HG03575 (cell line): ENCODE measurements at regions not wholly inside any gene's neighbourhood (a gene's known extent, or its start where the extent isn't known, plus 50 kb on each side); places are given as distances from the start of the nearest gene placed in this dataset.
"Not testable (repeated sequence)": the region's sequence is repeated elsewhere in the genome, so short reads cannot be mapped to it uniquely, and the experiment has no call there.

Source experiments
- ATAC-seq: cut with Tn5 transposase; IDR thresholded peaks from one replicate; pipeline ENCODE4 v1.9.1; 2021; ENCODE audit not compliant: unreplicated experiment, insufficient number of reproducible peaks, low FRiP score; ENCODE audit errors: extremely low read depth

GRCh38 chr14:105952826-105953225 is 426.4 kb downstream of the TMEM121 start:
- ATAC-seq: no peak

- not testable (repeated sequence) for ATAC-seq
Measured at GRCh38 chr14:105961625-105962024, 435.2 kb downstream of the TMEM121 start.

- ATAC-seq: no peak
Measured at GRCh38 chr14:105962532-105962931, 436.1 kb downstream of the TMEM121 start.

GRCh38 chr14:105968291-105968690 is 441.9 kb downstream of the TMEM121 start:
- no peak for ATAC-seq

- not testable (repeated sequence) for ATAC-seq
Measured at GRCh38 chr14:105969026-105969425, 442.6 kb downstream of the TMEM121 start.

- ATAC-seq: not testable (repeated sequence)
Measured at GRCh38 chr14:105970821-105971220, 444.4 kb downstream of the TMEM121 start.

- no peak for ATAC-seq
Measured at GRCh38 chr14:105971593-105972500, 445.5 kb downstream of the TMEM121 start.

- ATAC-seq: no peak
Measured at GRCh38 chr14:105974902-105975301, 448.5 kb downstream of the TMEM121 start.

GRCh38 chr14:105978618-105979295 is 452.4 kb downstream of the TMEM121 start:
- ATAC-seq: no peak

GRCh38 chr14:105979446-105979845 is 453.1 kb downstream of the TMEM121 start:
- no peak for ATAC-seq

- no peak for ATAC-seq
Measured at GRCh38 chr14:105980224-105980623, 453.8 kb downstream of the TMEM121 start.

- ATAC-seq: not testable (repeated sequence)
Measured at GRCh38 chr14:105981517-105982302, 455.3 kb downstream of the TMEM121 start.

- no peak for ATAC-seq
Measured at GRCh38 chr14:105982664-105983063, 456.3 kb downstream of the TMEM121 start.

GRCh38 chr14:105986894-105987284 is 460.5 kb downstream of the TMEM121 start:
- no peak for ATAC-seq

GRCh38 chr14:105987563-105987962 is 461.2 kb downstream of the TMEM121 start:
- no peak for ATAC-seq

GRCh38 chr14:105989566-105990302 is 463.4 kb downstream of the TMEM121 start:
- no peak for ATAC-seq

GRCh38 chr14:105991677-105992076 is 465.3 kb downstream of the TMEM121 start:
- not testable (repeated sequence) for ATAC-seq

GRCh38 chr14:105993814-105994213 is 467.4 kb downstream of the TMEM121 start:
- no peak for ATAC-seq
